ENCODE measurements at regions not wholly inside any gene's neighbourhood (a gene's known extent, or its start where the extent isn't known, plus 50 kb on each side); places are given as distances from the start of the nearest gene placed in this dataset.

GRCh38 chrX:14406225-14406624, 123.1 kb upstream of the GLRA2 start:
- Histone ChIP-seq H4K5ac (ENCODE audit: insufficient read length, low read depth, low read length) (no peak overlapping the region), H2BK15ac (ENCODE audit: low read depth, low read length) (no peak overlapping the region), H2BK5ac (ENCODE audit: insufficient read length, low read length) (no peak overlapping the region), H3K27ac (ENCODE audit: insufficient read length, low read depth, low read length) (no peak overlapping the region), H3K23ac (ENCODE audit: insufficient read length, low read depth, low read length) (no peak overlapping the region), H2AFZ (ENCODE audit: low read length) (no peak overlapping the region), H2AK5ac (ENCODE audit: insufficient read length, low read length) (no peak overlapping the region), H3K14ac (ENCODE audit: insufficient read depth, low read length) (no peak overlapping the region), H3K23me2 (ENCODE audit: insufficient read length, low read depth, low read length, poor library complexity, severe bottlenecking) (no peaks in the 10 kb centered on the region), H3K27me3 (ENCODE audit: insufficient read depth, low read length) (no peaks in the 10 kb centered on the region), H3K9ac (ENCODE audit: extremely low read depth, insufficient read length, low read length) (no peak overlapping the region), H3K18ac (ENCODE audit: insufficient read length, low read depth, low read length) (no peak overlapping the region), H4K20me1 (ENCODE audit: control insufficient read depth, insufficient read depth, insufficient read length) (no peaks in the 10 kb centered on the region), H3K9me3 (ENCODE audit: control insufficient read depth, low read depth, low read length) (no peaks in the 10 kb centered on the region), H3K79me2 (ENCODE audit: insufficient read depth, low read length) (no peaks in the 10 kb centered on the region), H3K4me1 (ENCODE audit: insufficient read depth, low read length) (no peaks in the 10 kb centered on the region), H2BK12ac (ENCODE audit: insufficient read length, low read depth, low read length) (no peak overlapping the region), H3T11ph (ENCODE audit: low read length) (no peak overlapping the region), H2BK20ac (ENCODE audit: low read depth, low read length, poor library complexity, severe bottlenecking) (no peak overlapping the region), H4K8ac (replicated peaks; ENCODE audit: insufficient read length, low read depth, low read length) (no peak overlapping the region), H3K56ac (ENCODE audit: insufficient read length, low read depth, low read length) (no peak overlapping the region), H2BK120ac (ENCODE audit: low read depth, low read length, poor library complexity, severe bottlenecking) (no peak overlapping the region), H3K4me2 (ENCODE audit: insufficient read depth, insufficient read length, low read length) (no peak overlapping the region), H3K4ac (ENCODE audit: low read depth, low read length) (no peak overlapping the region), H3K79me1 (ENCODE audit: insufficient read depth, low read depth, low read length, poor library complexity, severe bottlenecking) (no peaks in the 10 kb centered on the region), H4K91ac (ENCODE audit: insufficient read length, low read depth, low read length) (no peak overlapping the region)
- DNase-seq, result no peak
- H3K4me3 Mint-ChIP-seq, result no peak overlapping the region
- H3K27me3 Mint-ChIP-seq (ENCODE audit: low read depth), result no peaks in the 10 kb centered on the region
- TF ChIP-seq CTCF (conservative IDR thresholded peaks at IDR 0.05), result no peak
- no peak overlapping the region for H3K27ac Mint-ChIP-seq
- H3K9me3 Mint-ChIP-seq, result peaks cover 40 to 54% of the 10 kb centered on the region in 2 experiments
- H3K36me3 Mint-ChIP-seq (ENCODE audit: insufficient read depth in 1 of 3, low read depth in 3 of 3), result no peaks in the 10 kb centered on the region; a peak in 1 of 7 replicates
- no peaks in the 10 kb centered on the region for H3K4me1 Mint-ChIP-seq
